Stomach (tissue), 8 donors: ENCODE measurements at regions not wholly inside any gene's neighbourhood (a gene's known extent, or its start where the extent isn't known, plus 50 kb on each side); places are given as distances from the start of the nearest gene placed in this dataset.
A peak's percentile ranks its signal among the peaks of the same experiment; 100 is the strongest.

Experiments used
- DNase-seq, 2 donors: peaks; one replicate each; pipeline versions ENCODE4 v3.0.0 to v3.0.0-alpha.2; 2013 to 2019
- H3K27ac ChIP-seq, 5 donors: fragments of 200-600 bp in 4 of 5; sonication (generic) in 4 of 5; one replicate each; pipeline ENCODE4 v1.5.1; 2013 to 2019; ENCODE audit warnings: mild to moderate bottlenecking in 1 of 5, moderate library complexity in 1 of 5
- H3K27me3 ChIP-seq, 3 donors: fragments of 200-600 bp; sonication (generic); one replicate each; pipeline ENCODE4 v1.5.1; 2017 to 2019; ENCODE audit warnings: mixed run types in 1 of 3
- H3K36me3 ChIP-seq, 4 donors: fragments of 200-600 bp; sonication (generic); 1 replicate in 3 of 4; 2 replicates in 1 of 4; pipeline ENCODE4 v1.5.1; 2016 to 2019
- H3K4me1 ChIP-seq, 4 donors: fragments of 200-600 bp; sonication (generic); one replicate each; pipeline ENCODE4 v1.5.1; 2016 to 2019
- H3K4me3 ChIP-seq, 4 donors: fragments of 200-600 bp; sonication (generic) in 3 of 4; one replicate each; pipeline ENCODE4 v1.5.1; 2016 to 2019; ENCODE audit warnings: mild to moderate bottlenecking in 1 of 4
- H3K9me3 ChIP-seq, 4 donors: fragments of 200-600 bp; sonication (generic); one replicate each; pipeline ENCODE4 v1.5.1; 2016 to 2019
- EP300 ChIP-seq: sonication (generic); formaldehyde crosslinking; IDR thresholded peaks from one replicate; pipeline ENCODE4 v1.6.1; 2017; ENCODE audit warnings: antibody characterized with exemption
- POLR2A ChIP-seq, 4 donors: fragments of 450-650 bp; IDR thresholded peaks; one replicate each; pipeline ENCODE4 v1.6.1; 2016; ENCODE audit warnings: antibody characterized with exemption in 4 of 4, control low read depth in 2 of 4, mild to moderate bottlenecking in 1 of 4, moderate library complexity in 1 of 4
- POLR2AphosphoS5 ChIP-seq, 3 donors: sonication (generic); formaldehyde crosslinking; IDR thresholded peaks; one replicate each; pipeline ENCODE4 v1.6.1; 2016; ENCODE audit warnings: antibody characterized with exemption in 3 of 3
- WGBS, 5 donors: extraction: QIAGEN DNeasy Blood & Tissue Kit in 3 of 5; methylation state at CpG; one replicate each; pipeline versions ENCODE4 v1.1.5 to v1.1.7; 2013 to 2018; 5-methylcytosine and 5-hydroxymethylcytosine counted together
- intact Hi-C: fragments of 100-400 bp; cut with DNase I; formaldehyde crosslinking; loops from one replicate; pipeline ENCODE4 v1.15.1; 2023; ENCODE audit warnings: low total_unique reads
- TF ChIP-seq, protein P1 (sequence below), 7 experiments: fragments of 450-650 bp in 4 of 7; fragments of 200-600 bp in 3 of 7; sonication (generic) in 3 of 7; IDR thresholded peaks; one replicate each; pipeline ENCODE4 v1.5.1; 2016 to 2019; ENCODE audit warnings: antibody characterized with exemption in 7 of 7, control low read depth in 2 of 7, mild to moderate bottlenecking in 1 of 7
- donor health status: healthy with polysubstance abuse.
- donor health status: Bipolar disorder and iron deficiency.
- donor health status: healthy.

DNA sequence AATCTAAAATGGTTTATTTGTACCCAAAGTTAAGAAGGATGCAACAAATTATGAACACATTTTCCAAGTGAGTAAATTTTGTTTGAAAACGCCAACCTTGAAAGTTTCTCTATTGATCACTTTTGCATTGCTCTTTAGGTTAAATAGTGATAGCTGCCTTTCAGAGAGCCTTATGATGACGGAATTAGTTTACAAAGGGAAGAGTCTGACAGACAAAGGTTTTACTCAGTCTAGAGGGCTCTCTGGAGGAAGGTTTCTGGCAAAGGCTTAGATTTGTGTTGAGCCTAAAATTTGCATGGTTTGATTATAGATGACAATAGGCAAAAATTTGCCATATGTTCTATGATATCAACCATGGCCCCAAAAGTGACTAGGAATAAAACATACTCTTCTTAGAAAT, 95.9 kb upstream of the RUNX1 start:
- H3K27me3 ChIP-seq: no peaks in the 10 kb centered on the region
- no peak overlapping the region for H3K4me3 ChIP-seq
- 70 to 86% (median 81%) methylated on average over 2 of the region's 2 CpGs for WGBS, 5 donors
- no peaks in the 10 kb centered on the region for H3K9me3 ChIP-seq
- DNase-seq: no peak
- no peaks in the 10 kb centered on the region for H3K4me1 ChIP-seq
- no peak overlapping the region for H3K27ac ChIP-seq
- intact Hi-C loops: no loop called here
- H3K36me3 ChIP-seq: no peaks in the 10 kb centered on the region
- TF ChIP-seq POLR2A (IDR thresholded peaks at IDR 0.05): no peak
- no peak for TF ChIP-seq EP300
- TF ChIP-seq POLR2AphosphoS5 (IDR thresholded peaks at IDR 0.05): no peak
- TF ChIP-seq, protein P1, sequence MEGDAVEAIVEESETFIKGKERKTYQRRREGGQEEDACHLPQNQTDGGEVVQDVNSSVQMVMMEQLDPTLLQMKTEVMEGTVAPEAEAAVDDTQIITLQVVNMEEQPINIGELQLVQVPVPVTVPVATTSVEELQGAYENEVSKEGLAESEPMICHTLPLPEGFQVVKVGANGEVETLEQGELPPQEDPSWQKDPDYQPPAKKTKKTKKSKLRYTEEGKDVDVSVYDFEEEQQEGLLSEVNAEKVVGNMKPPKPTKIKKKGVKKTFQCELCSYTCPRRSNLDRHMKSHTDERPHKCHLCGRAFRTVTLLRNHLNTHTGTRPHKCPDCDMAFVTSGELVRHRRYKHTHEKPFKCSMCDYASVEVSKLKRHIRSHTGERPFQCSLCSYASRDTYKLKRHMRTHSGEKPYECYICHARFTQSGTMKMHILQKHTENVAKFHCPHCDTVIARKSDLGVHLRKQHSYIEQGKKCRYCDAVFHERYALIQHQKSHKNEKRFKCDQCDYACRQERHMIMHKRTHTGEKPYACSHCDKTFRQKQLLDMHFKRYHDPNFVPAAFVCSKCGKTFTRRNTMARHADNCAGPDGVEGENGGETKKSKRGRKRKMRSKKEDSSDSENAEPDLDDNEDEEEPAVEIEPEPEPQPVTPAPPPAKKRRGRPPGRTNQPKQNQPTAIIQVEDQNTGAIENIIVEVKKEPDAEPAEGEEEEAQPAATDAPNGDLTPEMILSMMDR (IDR thresholded peaks at IDR 0.05): no peak

DNA sequence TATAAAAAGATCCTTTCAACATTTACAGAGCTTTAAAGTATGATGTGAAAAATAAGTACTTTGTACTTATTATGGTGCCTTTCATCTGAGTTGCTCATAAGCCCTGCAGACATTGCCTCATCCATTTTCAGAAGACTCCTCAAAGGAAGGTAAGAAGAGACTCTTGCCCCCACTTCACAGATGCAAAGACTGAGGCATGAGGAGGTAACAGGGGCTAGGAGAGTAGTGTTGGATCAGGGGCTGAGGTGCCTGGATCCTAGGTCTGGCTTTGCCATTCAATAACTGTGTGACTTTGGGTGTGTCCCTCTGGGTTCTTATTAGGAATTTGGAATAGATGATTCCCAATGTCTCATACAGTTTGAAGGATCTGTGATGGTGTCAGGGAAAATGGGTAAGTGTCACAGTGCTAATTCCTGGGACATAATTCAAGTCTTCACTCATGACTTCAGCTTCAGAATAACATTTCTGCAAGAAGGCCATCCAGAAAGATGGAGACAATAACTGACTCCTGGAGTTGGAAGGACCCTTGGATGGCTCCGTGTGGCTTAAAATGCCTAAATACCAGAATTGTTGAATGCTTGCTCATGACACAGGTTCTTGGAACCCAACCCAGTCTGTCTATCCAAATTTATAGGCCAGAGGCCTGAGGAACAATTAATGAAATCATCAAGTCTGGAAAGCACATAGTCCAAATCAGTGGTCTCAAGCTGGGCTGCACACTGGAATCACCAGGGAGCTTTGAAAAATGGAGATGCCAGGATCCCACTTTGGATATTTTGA, 93.1 kb upstream of the RUNX1 start:
- Histone ChIP-seq H3K27ac (no peak overlapping the region), H3K9me3 (no peaks in the 10 kb centered on the region), H3K4me1 (peaks cover 0 to 7% (median 0%) of the 10 kb centered on the region in 4 donors), H3K27me3 (no peaks in the 10 kb centered on the region), H3K36me3 (no peaks in the 10 kb centered on the region), H3K4me3 (no peak overlapping the region)
- TF ChIP-seq POLR2A (IDR thresholded peaks at IDR 0.05) (no peak), POLR2AphosphoS5 (IDR thresholded peaks at IDR 0.05) (no peak), EP300 (no peak)
- TF ChIP-seq, protein P1 (IDR thresholded peaks at IDR 0.05): no peak
- intact Hi-C loops: no loop called here
- 69 to 97% (median 93%) methylated on average over 1 of the region's 1 CpG for WGBS, 5 donors
- DNase-seq: no peak

DNA sequence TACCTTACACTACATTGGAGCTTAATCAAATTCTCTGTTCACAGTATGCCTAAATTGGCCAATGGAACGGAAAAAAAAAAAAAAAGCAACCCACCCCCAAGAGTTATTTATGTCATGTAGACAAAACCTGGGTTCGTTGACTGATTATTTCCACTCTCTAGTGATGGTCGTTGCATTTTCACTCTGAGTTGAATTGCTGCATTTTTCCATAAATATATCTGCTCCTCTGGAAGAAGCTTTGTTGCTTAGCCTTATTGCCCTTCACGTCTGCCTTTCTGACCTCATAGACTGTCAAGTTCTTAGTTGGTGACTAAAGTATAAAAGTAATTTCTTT, 90.2 kb upstream of the RUNX1 start:
- TF ChIP-seq POLR2A (IDR thresholded peaks at IDR 0.05): no peak
- TF ChIP-seq, protein P1 (IDR thresholded peaks at IDR 0.05): no peak
- no peak for TF ChIP-seq EP300
- no peak for TF ChIP-seq POLR2AphosphoS5 (IDR thresholded peaks at IDR 0.05)
- intact Hi-C loops: no loop called here
- no peaks in the 10 kb centered on the region for H3K36me3 ChIP-seq
- H3K9me3 ChIP-seq: no peaks in the 10 kb centered on the region
- H3K27me3 ChIP-seq: no peaks in the 10 kb centered on the region
- no peak overlapping the region for H3K4me3 ChIP-seq
- H3K4me1 ChIP-seq: peaks cover 0 to 19% (median 2%) of the 10 kb centered on the region in 4 donors
- no peak overlapping the region for H3K27ac ChIP-seq
- DNase-seq: no peak
- WGBS, 5 donors: 73 to 84% (median 81%) methylated on average over 4 of the region's 4 CpGs

DNA sequence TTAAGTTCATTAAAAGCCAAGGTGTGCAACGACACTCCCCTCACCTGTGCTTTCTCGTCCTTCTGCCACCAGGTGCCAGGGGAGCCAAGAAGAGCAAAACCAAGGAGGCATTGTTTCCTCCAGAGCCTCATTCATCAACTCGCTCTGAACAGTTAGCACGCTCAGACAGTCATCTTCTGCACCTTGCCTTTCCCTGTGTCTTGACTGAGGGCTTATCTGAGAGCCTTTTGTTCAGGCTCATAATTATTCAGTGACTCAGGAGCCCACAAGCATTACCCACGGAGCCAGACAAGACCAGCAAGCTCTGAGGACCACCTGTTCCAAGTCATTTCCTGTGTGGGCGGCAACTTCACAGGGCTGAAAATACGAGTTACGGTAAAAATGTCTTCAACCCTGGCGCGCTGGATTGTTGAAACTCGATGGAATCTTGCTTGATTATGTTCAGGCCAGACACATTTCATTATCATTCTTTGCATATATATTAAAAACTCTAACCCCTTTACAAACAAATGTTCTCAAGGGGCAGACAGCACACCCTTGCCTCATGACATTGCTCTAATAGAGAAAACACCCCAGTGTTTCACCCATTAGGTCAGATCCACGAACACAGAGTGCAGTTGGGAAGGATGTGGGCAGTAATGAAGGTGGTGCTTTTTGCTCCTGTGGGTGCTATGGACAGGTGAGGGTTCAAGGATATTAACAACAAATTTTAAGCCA, 89.7 kb upstream of the RUNX1 start:
- H3K4me3 ChIP-seq: no peak overlapping the region
- peak in 1 of 2 donors; percentile 55 for DNase-seq
- no peaks in the 10 kb centered on the region for H3K27me3 ChIP-seq
- no peaks in the 10 kb centered on the region for H3K36me3 ChIP-seq
- WGBS, 5 donors: 47 to 66% (median 58%) methylated on average over 12 of the region's 12 CpGs
- no peaks in the 10 kb centered on the region for H3K9me3 ChIP-seq
- intact Hi-C loops: no loop called here
- TF ChIP-seq POLR2A (IDR thresholded peaks at IDR 0.05) (no peak), POLR2AphosphoS5 (IDR thresholded peaks at IDR 0.05) (no peak), EP300 (no peak)
- TF ChIP-seq, protein P1 (IDR thresholded peaks at IDR 0.05): no peak
- H3K27ac ChIP-seq: no peak overlapping the region
- H3K4me1 ChIP-seq: peaks cover 0 to 19% (median 2%) of the 10 kb centered on the region in 4 donors
